SU-DHL-6 (cell line): ENCODE measurements at regions not wholly inside any gene's neighbourhood (a gene's known extent, or its start where the extent isn't known, plus 50 kb on each side); places are given as distances from the start of the nearest gene placed in this dataset.

Experiments used
- H2AFZ ChIP-seq: fragments of 200-600 bp; sonication (generic); 2 replicates; pipeline ENCODE4 v1.6.1; 2014; ENCODE audit warnings: low read depth, mild to moderate bottlenecking, moderate library complexity, mixed read lengths, antibody characterized with exemption, low read length; ENCODE audit not compliant: severe bottlenecking
- H3F3A ChIP-seq: fragments of 200-600 bp; shearing (Covaris generic); 2 replicates; pipeline ENCODE4 v1.6.0; 2016; ENCODE audit warnings: antibody characterized with exemption, mild to moderate bottlenecking; ENCODE audit not compliant: insufficient read depth
- H3K27ac ChIP-seq: fragments of 200-600 bp; sonication (generic); 2 replicates; pipeline ENCODE4 v1.5.1; 2016; ENCODE audit warnings: low read depth, mild to moderate bottlenecking, low read length, moderate library complexity, mixed read lengths
- H3K27me3 ChIP-seq: fragments of 200-600 bp; sonication (generic), shearing (Covaris generic); 2 replicates; pipeline ENCODE4 v1.6.0; 2014; ENCODE audit warnings: mild to moderate bottlenecking, low read length
- H3K36me3 ChIP-seq: fragments of 200-600 bp; sonication (generic); 2 replicates; pipeline ENCODE4 v1.6.1; 2014; ENCODE audit warnings: mild to moderate bottlenecking, low read length, mixed read lengths
- H3K4me2 ChIP-seq: fragments of 300-600, 200-600 bp; shearing (Covaris generic), sonication (generic); 2 replicates; pipeline ENCODE4 v1.6.0; 2014; ENCODE audit warnings: low read length, low read depth, mild to moderate bottlenecking; ENCODE audit not compliant: poor library complexity, severe bottlenecking
- H3K4me3 ChIP-seq: fragments of 200-600 bp; sonication (generic); 2 replicates; pipeline ENCODE4 v1.5.1; 2014; ENCODE audit warnings: antibody characterized with exemption, low read length, mild to moderate bottlenecking, mixed read lengths; ENCODE audit not compliant: insufficient read depth, poor library complexity, severe bottlenecking
- H3K79me2 ChIP-seq: fragments of 200-600 bp; sonication (generic); 2 replicates; pipeline ENCODE4 v1.6.1; 2014; ENCODE audit warnings: mild to moderate bottlenecking, low read length, moderate library complexity; ENCODE audit not compliant: insufficient read depth
- H3K9ac ChIP-seq: fragments of 200-600 bp; sonication (generic); 2 replicates; pipeline ENCODE4 v1.7.0; 2014; ENCODE audit warnings: mild to moderate bottlenecking, low read length
- H3K9me2 ChIP-seq: fragments of 200-600 bp; sonication (generic); replicated peaks from 2 replicates; pipeline ENCODE4 v1.6.1; 2014; ENCODE audit warnings: low read length; ENCODE audit not compliant: insufficient read depth
- H3K9me3 ChIP-seq: fragments of 200-600 bp; sonication (generic); 2 replicates; pipeline ENCODE4 v1.6.1; 2014; ENCODE audit warnings: low read length, mixed read lengths; ENCODE audit not compliant: insufficient read depth
- H4K20me1 ChIP-seq: fragments of 200-600 bp; sonication (generic); 2 replicates; pipeline ENCODE4 v1.6.1; 2014; ENCODE audit warnings: low read depth, mild to moderate bottlenecking, antibody characterized with exemption, low read length, moderate library complexity, mixed read lengths
- EZH2phosphoT487 ChIP-seq: fragments of 200-600 bp; sonication (generic), shearing (Covaris generic); conservative IDR thresholded peaks from 2 replicates; pipeline ENCODE4 v1.6.1; 2018; ENCODE audit warnings: mild to moderate bottlenecking, antibody characterized with exemption, low read length, moderate library complexity, mixed read lengths
- TF ChIP-seq, protein P1 (sequence below): fragments of 200-600 bp; sonication (generic); IDR thresholded peaks from one replicate; pipeline ENCODE4 v1.5.1; 2017; ENCODE audit warnings: antibody characterized with exemption, mild to moderate bottlenecking, low read length, moderate library complexity; ENCODE audit not compliant: insufficient read depth, poor library complexity, severe bottlenecking

DNA sequence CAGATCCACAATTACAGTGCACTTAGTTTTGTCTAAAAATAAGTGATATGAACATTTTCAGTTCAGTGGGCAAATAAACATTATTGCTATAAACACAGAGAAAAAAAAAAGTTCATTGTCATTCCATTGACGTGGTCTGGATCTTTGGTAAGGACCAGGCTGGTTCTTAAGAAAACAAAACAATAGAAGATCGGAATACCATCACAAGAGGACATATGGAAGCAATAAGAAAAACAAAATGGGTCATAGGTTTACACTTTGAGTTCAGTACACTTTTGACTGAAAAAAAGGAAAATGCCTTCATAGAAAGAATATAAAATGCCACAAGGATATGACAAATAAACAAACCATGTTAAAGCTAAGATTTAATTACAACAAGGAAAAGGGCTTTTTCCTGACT lies 289.5 kb upstream of the TYRP1 start:
- Histone ChIP-seq H3K36me3 (no peaks in the 10 kb centered on the region), H3K4me2 (no peak overlapping the region), H4K20me1 (no peaks in the 10 kb centered on the region), H3K4me3 (no peak overlapping the region), H2AFZ (no peak overlapping the region), H3K79me2 (no peaks in the 10 kb centered on the region), H3K27me3 (no peaks in the 10 kb centered on the region), H3K27ac (no peak overlapping the region), H3K9ac (no peak overlapping the region), H3F3A (no peaks in the 10 kb centered on the region), H3K9me2 (no peaks in the 10 kb centered on the region), H3K9me3 (no peaks in the 10 kb centered on the region)
- no peak for TF ChIP-seq EZH2phosphoT487
- TF ChIP-seq, protein P1, sequence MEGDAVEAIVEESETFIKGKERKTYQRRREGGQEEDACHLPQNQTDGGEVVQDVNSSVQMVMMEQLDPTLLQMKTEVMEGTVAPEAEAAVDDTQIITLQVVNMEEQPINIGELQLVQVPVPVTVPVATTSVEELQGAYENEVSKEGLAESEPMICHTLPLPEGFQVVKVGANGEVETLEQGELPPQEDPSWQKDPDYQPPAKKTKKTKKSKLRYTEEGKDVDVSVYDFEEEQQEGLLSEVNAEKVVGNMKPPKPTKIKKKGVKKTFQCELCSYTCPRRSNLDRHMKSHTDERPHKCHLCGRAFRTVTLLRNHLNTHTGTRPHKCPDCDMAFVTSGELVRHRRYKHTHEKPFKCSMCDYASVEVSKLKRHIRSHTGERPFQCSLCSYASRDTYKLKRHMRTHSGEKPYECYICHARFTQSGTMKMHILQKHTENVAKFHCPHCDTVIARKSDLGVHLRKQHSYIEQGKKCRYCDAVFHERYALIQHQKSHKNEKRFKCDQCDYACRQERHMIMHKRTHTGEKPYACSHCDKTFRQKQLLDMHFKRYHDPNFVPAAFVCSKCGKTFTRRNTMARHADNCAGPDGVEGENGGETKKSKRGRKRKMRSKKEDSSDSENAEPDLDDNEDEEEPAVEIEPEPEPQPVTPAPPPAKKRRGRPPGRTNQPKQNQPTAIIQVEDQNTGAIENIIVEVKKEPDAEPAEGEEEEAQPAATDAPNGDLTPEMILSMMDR = no peak

DNA sequence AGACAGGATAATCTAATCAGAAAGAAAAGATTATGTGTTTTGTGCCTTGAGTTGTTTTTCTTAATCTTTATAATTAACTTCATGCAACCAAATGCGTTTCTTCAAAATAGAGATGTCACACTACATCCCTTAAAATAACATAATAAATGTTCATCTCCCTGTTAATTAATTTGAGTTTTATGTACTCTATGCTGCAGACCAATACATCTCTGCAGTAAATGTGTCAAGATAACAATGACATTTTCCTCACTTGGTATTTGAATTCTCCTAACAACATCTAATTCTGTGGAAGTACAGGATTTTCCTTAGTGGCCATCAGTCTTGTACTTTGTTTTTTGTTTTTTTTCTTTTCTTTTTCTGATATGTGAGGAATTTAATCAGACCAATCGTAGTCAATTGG lies 279.2 kb upstream of the TYRP1 start:
- Histone ChIP-seq H3K9me3 (no peaks in the 10 kb centered on the region), H3K36me3 (no peaks in the 10 kb centered on the region)
- no peak for TF ChIP-seq EZH2phosphoT487
- TF ChIP-seq, protein P1 = no peak

DNA sequence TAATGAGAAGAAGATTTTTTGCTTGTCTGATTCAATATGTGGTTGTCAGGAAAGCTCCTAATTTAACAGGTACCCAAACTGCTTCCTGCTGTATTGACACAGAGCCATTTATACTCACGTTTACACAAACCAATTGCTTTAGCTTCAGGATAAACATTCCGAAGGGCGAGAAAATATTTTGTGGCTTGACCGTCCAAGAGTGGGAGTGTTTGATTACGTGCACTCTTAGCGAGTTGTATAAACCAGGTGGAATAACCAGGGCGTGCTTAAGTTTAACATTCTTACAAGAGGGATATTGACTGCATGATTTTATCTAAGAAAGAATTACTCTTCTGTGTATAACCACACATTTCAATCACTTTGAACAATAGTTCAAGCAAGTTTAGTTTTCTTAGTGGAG lies 278.7 kb upstream of the TYRP1 start:
- H3K79me2 ChIP-seq = no peaks in the 10 kb centered on the region
- H3F3A ChIP-seq = no peaks in the 10 kb centered on the region
- no peaks in the 10 kb centered on the region for H4K20me1 ChIP-seq
- no peak overlapping the region for H3K4me2 ChIP-seq
- no peaks in the 10 kb centered on the region for H3K9me3 ChIP-seq
- no peak for TF ChIP-seq EZH2phosphoT487
- TF ChIP-seq, protein P1 = no peak
- no peaks in the 10 kb centered on the region for H3K36me3 ChIP-seq
- H3K9me2 ChIP-seq = no peaks in the 10 kb centered on the region
- H3K4me3 ChIP-seq = no peak overlapping the region
- no peak overlapping the region for H3K9ac ChIP-seq
- no peaks in the 10 kb centered on the region; the same call in 1 of the 2 replicates for H3K27me3 ChIP-seq
- no peak overlapping the region for H3K27ac ChIP-seq
- H2AFZ ChIP-seq = no peak overlapping the region

More for the DNA sequence above, 279.2 kb upstream of the TYRP1 start:
- Histone ChIP-seq H3K9me2 (no peaks in the 10 kb centered on the region), H3K4me2 (no peak overlapping the region), H3K4me3 (no peak overlapping the region), H3K27ac (no peak overlapping the region), H2AFZ (no peak overlapping the region), H3K27me3 (no peaks in the 10 kb centered on the region; the same call in 1 of the 2 replicates), H3F3A (no peaks in the 10 kb centered on the region), H4K20me1 (no peaks in the 10 kb centered on the region), H3K9ac (no peak overlapping the region), H3K79me2 (no peaks in the 10 kb centered on the region)
